ENCODE measurements at regions not wholly inside any gene's neighbourhood (a gene's known extent, or its start where the extent isn't known, plus 50 kb on each side); places are given as distances from the start of the nearest gene placed in this dataset.
"Not testable (repeated sequence)": the region's sequence is repeated elsewhere in the genome, so short reads cannot be mapped to it uniquely, and the experiment has no call there.

DNA sequence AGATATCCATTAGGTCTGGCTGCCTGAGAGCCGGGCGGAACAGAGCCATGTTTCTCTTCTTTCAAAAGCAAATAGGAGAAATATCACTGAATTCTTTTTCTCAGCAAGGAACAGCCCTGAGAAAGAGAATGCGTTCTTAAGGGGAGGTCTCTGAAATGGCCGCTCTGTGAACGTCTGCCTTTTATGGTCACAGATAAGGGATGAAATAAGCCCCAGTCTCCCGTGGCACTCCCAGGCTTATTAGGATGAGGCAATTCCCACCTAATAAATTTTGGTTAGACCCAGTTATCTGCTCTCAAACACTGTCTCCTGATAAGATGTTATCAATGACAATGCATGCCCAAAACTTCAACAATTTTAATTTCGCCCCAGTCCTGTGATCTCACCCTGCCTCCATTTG, 133.4 kb upstream of the KCNJ18 start:
- not testable (repeated sequence) for TF ChIP-seq EZH2 (IDR thresholded peaks at IDR 0.05; ENCODE audit: borderline replicate concordance, low read depth, low read length, poor library complexity, severe bottlenecking)
- TF ChIP-seq, protein P1, sequence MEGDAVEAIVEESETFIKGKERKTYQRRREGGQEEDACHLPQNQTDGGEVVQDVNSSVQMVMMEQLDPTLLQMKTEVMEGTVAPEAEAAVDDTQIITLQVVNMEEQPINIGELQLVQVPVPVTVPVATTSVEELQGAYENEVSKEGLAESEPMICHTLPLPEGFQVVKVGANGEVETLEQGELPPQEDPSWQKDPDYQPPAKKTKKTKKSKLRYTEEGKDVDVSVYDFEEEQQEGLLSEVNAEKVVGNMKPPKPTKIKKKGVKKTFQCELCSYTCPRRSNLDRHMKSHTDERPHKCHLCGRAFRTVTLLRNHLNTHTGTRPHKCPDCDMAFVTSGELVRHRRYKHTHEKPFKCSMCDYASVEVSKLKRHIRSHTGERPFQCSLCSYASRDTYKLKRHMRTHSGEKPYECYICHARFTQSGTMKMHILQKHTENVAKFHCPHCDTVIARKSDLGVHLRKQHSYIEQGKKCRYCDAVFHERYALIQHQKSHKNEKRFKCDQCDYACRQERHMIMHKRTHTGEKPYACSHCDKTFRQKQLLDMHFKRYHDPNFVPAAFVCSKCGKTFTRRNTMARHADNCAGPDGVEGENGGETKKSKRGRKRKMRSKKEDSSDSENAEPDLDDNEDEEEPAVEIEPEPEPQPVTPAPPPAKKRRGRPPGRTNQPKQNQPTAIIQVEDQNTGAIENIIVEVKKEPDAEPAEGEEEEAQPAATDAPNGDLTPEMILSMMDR (conservative IDR thresholded peaks at IDR 0.05; ENCODE audit: low read depth, low read length) = not testable (repeated sequence)
